Left renal cortex interstitium (tissue), 4 donors: ENCODE measurements at regions not wholly inside any gene's neighbourhood (a gene's known extent, or its start where the extent isn't known, plus 50 kb on each side); places are given as distances from the start of the nearest gene placed in this dataset.
"Not testable (repeated sequence)": the region's sequence is repeated elsewhere in the genome, so short reads cannot be mapped to it uniquely, and the experiment has no call there.

Source experiments
- DNase-seq, 4 donors: peaks; one replicate each; pipeline ENCODE4 v3.0.0-alpha.2; 2013; ENCODE audit warnings: low read depth in 4 of 4, low spot score in 2 of 4, missing footprints in 1 of 4

GRCh38 chr2:190742431-190742830, 93.5 kb downstream of the NAB1 start:
- no peak for DNase-seq

DNA sequence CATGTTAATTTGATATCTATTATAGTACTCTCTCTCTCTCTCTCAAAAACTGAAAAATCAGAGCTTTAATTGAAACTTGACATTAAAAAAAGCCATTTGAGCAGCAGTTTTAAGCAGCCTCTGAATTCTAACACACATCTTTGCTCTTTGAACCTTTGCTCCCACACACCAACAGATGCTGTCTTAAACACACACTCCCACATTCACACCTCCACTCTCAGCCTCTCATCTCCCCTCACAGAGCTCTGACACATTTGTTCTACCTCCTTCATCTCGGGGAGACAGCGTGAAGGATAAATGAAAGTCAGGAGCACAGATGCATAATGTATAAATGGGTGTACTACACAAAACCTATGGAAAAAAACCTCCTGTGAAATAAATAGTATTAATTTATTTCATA, 95.2 kb downstream of the NAB1 start:
- peak in 2 of 4 donors; percentile 4 to 6 for DNase-seq

DNA sequence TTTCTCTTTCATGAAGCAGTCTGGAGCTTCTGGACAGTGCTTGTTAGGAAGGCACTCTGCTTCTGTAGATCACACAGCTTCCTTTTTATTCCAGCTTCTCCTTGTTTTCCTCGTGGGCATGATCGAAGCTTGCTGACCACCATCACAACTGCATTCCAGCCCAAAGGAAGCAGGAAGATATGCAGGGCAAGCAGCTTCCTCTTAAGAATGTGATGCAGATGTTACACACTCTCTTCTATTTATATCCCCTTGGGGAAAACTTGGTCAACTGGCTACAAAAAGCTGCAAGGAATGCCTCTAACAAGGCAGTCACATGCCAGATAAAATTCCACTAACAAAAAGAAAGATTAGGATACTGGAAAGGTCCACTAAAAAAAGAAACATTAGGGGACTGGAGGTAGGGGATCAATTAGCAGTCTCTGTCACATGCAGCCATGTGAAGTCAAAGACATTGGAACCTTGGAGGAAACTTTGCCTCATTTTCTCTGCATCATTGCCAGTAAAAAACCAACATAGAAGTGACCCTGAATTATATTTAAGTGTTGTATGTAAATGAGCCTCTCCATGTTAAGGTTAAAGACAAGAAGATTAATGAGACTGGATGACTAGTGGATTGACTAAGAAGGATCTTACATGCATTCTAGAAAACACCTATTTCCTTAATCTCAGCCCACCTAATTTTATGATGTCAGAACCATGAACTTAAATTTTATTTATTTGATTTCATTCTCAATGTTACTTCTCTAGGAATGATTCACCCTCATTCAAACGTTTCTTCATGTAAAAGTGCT, 98.3 kb downstream of the NAB1 start:
- no peak for DNase-seq

DNA sequence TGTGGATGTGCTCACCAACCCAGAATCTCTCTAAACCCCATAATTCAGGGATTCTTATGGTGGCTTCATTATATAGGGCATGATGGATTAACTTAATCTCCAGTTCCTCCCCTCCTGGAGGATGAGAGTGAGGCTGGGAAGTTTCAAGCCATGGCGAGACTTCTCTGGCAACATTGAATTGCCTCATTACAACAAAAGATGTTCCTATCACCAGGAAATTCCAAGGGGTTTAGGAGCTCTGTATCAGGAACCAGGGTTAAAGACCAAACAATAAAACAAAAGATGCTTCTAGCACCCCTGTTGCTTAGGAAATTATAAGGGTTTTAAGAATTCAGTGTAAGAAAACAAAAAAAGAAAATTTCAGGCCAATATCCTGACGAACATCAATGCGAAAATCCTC, 100.1 kb downstream of the NAB1 start:
- no peak for DNase-seq

GRCh38 chr2:190755772-190756415, 107.0 kb downstream of the NAB1 start:
- no peak for DNase-seq

DNA sequence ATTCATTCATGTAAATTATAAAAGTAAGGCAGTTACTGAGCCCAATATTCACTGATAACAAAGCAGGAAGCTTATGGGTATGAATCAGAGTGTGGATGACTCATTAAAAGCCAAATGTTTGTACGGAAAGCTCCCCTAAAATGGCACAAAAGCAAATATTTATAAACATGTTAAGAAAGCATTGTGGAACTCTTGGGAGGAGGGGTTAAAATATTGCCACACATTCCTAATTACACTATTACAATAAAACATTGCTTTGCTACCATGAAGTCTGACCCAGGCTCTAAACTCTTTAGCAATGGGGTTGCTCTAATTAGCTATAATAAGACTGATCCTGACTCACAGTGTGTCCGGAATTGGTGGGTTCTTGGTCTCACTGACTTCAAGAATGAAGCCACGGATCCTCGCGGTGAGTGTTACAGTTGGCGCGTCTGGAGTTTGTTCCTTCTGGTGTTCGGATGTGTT, 110.9 kb downstream of the NAB1 start:
- DNase-seq: no peak

GRCh38 chr2:190760353-190761150, 111.7 kb downstream of the NAB1 start:
- DNase-seq: not testable (repeated sequence)

DNA sequence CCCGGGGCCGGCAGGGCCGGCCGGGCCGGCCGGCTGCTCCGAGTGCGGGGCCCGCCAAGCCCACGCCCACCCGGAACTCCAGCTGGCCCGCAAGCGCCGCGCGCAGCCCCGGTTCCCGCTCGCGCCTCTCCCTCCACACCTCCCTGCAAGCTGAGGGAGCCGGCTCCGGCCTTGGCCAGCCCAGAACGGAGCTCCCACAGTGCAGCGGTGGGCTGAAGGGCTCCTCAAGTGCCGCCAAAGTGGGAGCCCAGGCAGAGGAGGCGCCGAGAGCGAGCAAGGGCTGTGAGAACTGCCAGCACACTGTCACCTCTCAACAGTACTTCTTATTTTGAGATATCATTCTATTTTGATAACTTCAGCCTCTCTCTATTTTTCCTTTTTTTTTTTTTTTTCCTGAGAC, 112.3 kb downstream of the NAB1 start:
- DNase-seq: not testable (repeated sequence)

DNA sequence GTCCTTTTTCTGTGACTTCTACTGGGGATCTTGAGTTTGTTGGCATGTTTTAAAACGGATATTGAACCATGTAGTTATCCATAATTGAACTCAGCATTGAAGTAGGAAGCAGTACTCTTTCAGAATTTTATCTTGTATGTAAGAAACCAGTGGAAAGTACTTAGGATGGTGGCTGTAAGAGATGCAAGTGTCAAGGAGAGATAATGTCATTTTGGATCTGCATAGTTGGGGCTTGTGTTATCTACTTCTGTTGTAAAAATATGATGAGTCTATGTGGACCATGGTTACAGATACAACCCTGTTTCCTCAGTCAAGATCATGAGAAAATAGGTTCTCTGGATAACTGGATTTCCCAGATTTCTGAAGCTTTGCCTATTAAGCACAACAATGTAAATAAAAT, 113.7 kb downstream of the NAB1 start:
- DNase-seq: no peak

GRCh38 chr2:190763100-190763499, 114.2 kb downstream of the NAB1 start:
- DNase-seq: no peak

DNA sequence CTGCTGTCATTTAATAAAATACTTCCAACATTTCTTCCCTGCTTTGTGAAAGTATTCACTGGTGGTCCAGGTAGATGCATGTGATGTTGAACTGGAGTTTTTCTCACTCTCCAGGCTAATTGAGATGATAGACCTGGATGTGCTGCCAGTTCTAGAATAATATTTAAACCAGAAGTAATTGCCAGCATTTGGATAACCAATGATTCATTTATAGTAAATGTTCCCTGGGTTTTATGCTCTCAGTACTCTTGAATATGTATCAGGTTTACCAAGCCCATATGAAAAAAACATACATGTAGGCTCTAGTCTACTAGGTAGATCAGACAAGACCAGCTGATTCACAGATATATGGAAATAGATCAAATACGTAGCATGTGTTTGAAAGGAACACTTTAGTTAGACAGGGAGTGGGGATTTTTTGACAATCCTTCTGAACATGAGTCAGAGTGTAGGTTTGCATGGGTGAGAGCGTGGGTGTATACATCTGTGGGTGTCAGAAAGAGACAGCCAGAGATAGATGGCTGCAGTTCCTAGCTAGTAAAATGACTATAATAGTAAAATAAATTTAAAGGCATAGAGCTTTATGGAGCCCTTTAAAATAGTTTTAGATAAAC, 115.1 kb downstream of the NAB1 start:
- no peak for DNase-seq

DNA sequence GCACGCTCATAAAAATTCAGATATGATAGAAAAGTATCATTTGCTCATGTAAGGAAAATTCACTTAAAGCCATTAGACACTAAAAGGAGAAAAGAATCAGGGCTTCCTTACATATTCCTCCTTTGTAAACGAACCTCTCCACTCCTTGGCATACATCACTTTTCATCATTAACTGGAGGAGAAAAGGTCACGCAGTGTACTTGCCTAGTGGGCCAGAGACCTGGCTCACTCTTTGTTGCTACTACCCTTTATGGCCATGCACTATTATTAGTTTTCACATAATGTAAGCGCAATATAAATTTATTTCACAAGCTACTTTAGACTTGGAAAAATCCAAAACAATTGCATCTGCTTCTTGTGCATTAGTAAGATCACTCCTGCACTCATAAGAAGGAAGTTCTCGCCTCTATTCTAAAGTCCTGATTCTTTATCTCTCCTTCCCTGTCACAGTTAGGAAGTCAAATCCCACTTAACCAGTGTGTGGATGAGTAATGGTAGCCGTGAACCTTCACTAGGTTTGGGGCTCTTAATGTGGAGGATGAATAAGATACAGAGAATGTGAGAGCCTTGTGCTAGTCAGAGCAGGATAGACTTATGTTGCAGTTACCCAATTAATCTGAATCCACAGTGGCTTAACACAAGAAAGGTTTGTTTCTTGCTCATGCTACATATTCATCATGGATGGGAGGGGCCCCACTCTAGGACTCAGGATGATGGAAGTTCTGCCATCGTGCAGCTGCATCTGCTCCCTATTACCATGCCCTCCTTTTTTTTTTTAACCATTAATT, 115.0 kb upstream of the GLS start:
- no peak for DNase-seq

DNA sequence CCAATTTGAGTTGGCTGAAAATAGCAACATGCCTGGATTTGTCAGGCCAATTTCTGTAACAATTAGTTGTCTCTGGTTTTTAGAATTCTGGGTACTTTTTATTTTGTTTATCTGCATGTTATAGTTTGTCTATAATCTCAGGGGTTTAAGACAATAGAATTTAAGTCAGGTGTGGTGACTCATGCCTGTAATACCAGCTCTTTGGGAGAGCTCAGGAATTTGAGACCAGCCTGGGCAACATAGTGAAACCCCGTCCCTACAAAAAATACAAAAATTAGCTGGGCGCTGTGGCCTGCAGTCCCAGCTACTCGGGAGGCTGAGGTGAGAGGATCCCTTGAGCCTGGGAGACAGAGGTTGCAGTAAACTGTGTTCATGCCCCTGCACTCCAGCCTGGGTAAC, 114.4 kb upstream of the GLS start:
- no peak for DNase-seq

GRCh38 chr2:190766595-190766994, 114.0 kb upstream of the GLS start:
- DNase-seq: no peak

GRCh38 chr2:190767821-190768220, 112.8 kb upstream of the GLS start:
- DNase-seq: no peak

- no peak for DNase-seq
Observed at GRCh38 chr2:190769258-190769657, 111.4 kb upstream of the GLS start.

DNA sequence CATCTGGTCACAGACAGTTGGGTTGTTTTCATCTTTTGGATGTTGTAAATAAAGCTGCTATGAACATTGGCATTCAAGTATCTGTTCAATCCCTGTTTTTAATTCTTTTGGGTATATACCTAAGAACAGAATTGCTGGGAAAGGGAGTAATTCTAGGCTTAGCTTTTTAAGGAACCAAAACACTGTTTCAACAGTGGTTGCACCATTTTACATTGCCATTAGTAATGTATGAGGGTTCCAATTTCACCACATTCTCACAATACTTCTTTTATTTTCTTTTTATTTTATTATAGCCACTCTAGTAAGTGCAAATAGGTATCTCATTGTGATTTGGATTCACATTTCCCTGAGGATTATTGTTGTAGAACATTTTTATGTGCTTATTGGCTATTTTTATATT, 108.9 kb upstream of the GLS start:
- DNase-seq: no peak

DNA sequence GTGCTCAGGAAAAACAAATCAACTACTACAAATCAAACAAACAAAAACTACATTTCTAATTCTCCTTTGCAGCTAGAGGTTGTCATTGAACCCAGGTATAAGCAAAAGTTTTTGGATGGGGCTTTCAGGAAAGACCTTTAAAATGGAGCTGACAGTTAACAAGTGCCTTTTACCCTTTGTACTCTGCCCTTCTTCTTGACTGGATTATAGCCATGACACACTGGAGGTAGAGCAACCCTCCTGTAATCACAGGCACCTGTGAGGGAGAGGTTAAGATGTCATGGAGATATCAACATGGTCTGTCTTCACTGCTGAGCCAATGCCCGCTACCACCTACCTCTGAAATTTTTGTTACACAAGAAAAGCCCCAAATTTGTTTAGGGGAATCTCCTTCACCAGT, 100.0 kb upstream of the GLS start:
- no peak for DNase-seq

- DNase-seq: no peak
Observed at GRCh38 chr2:190781604-190782198, 98.9 kb upstream of the GLS start.

GRCh38 chr2:190782264-190782663, 98.4 kb upstream of the GLS start:
- no peak for DNase-seq
